CD4-positive, alpha-beta T cell (primary cell): ENCODE measurements at regions not wholly inside any gene's neighbourhood (a gene's known extent, or its start where the extent isn't known, plus 50 kb on each side); places are given as distances from the start of the nearest gene placed in this dataset.

ENCODE experiments used
- ATAC-seq: fragments of 200-7000 bp; cut with Tn5 transposase; one replicate; pipeline ENCODE4 v1.10.0; 2022; ENCODE audit warnings: mild to moderate bottlenecking; ENCODE audit not compliant: poor library complexity
- CTCF ChIA-PET: fragments of 350-600 bp; sonication (Branson Sonifier 250); formaldehyde crosslinking; loops from one replicate; lab custom pipeline; 2021; ENCODE audit warnings: antibody characterized with exemption, inconsistent platforms; lab: Charles Lee
- POLR2A ChIA-PET: fragments of 350-600 bp; sonication (Branson Sonifier 250); formaldehyde crosslinking; loops from one replicate; lab custom pipeline; 2021; ENCODE audit warnings: antibody characterized with exemption, inconsistent platforms; lab: Charles Lee
- DNase-seq, 14 experiments: peaks; one replicate each; pipeline ENCODE4 v3.0.0-alpha.2; 2013 to 2020; ENCODE audit warnings: mixed read lengths in 2 of 14
- H3K27ac ChIP-seq, 2 donors: one replicate each; pipeline versions ENCODE4 v1.5.1 to v1.7.0; 2013; ENCODE audit warnings: low read length in 2 of 2, low read depth in 1 of 2, mild to moderate bottlenecking in 1 of 2
- H3K27me3 ChIP-seq, 2 experiments: 1 replicate in 1 of 2; 2 replicates in 1 of 2; pipeline versions ENCODE4 v1.6.1 to v1.7.0; 2013; ENCODE audit warnings: low read length in 2 of 2, control low read depth in 1 of 2, mild to moderate bottlenecking in 1 of 2, moderate library complexity in 1 of 2; ENCODE audit not compliant: insufficient read depth in 2 of 2, control insufficient read depth in 1 of 2
- H3K36me3 ChIP-seq: one replicate; pipeline ENCODE4 v1.6.1; 2013; ENCODE audit warnings: low read length, control low read depth; ENCODE audit not compliant: insufficient read depth
- H3K4me1 ChIP-seq: one replicate; pipeline ENCODE4 v1.6.1; 2013; ENCODE audit warnings: low read length, control low read depth; ENCODE audit not compliant: insufficient read depth
- H3K4me3 ChIP-seq: one replicate; pipeline ENCODE4 v1.5.1; 2013; ENCODE audit warnings: mild to moderate bottlenecking, low read length, moderate library complexity
- H3K9me3 ChIP-seq, 2 experiments: 1 replicate in 1 of 2; 2 replicates in 1 of 2; pipeline versions ENCODE4 v1.6.1 to v1.7.0; 2013; ENCODE audit warnings: low read length in 2 of 2, mild to moderate bottlenecking in 2 of 2, control low read depth in 1 of 2, moderate library complexity in 1 of 2; ENCODE audit not compliant: control insufficient read depth in 1 of 2, insufficient read depth in 1 of 2
- H3K27ac Mint-ChIP-seq: one replicate; pipeline ENCODE4 v1.8.0; 2020; ENCODE audit warnings: mixed read lengths
- H3K27me3 Mint-ChIP-seq: one replicate; pipeline ENCODE4 v1.8.0; 2021; ENCODE audit warnings: mixed read lengths
- H3K36me3 Mint-ChIP-seq: one replicate; pipeline ENCODE4 v1.8.0; 2021; ENCODE audit warnings: low read depth, mixed read lengths
- H3K4me1 Mint-ChIP-seq: one replicate; pipeline ENCODE4 v1.8.0; 2021; ENCODE audit warnings: low read depth, mixed read lengths
- H3K4me3 Mint-ChIP-seq: one replicate; pipeline ENCODE4 v1.8.0; 2020; ENCODE audit warnings: mild to moderate bottlenecking, mixed read lengths
- H3K9me3 Mint-ChIP-seq: one replicate; pipeline ENCODE4 v1.8.0; 2020; ENCODE audit warnings: mixed read lengths
- intact Hi-C, 2 experiments: fragments of 100-400 bp; cut with DNase I in 1 of 2; cut with micrococcal nuclease in 1 of 2; formaldehyde crosslinking; loops; one replicate each; pipeline versions ENCODE4 v1.15.1 to v1.9.0; 2023 to 2025; cut with DNase I, micrococcal nuclease
- TF ChIP-seq, protein P1 (sequence below): fragments of 200-600 bp; IDR thresholded peaks from one replicate; pipeline ENCODE4 v1.8.0; 2022; ENCODE audit warnings: antibody characterized with exemption, mild to moderate bottlenecking

DNA sequence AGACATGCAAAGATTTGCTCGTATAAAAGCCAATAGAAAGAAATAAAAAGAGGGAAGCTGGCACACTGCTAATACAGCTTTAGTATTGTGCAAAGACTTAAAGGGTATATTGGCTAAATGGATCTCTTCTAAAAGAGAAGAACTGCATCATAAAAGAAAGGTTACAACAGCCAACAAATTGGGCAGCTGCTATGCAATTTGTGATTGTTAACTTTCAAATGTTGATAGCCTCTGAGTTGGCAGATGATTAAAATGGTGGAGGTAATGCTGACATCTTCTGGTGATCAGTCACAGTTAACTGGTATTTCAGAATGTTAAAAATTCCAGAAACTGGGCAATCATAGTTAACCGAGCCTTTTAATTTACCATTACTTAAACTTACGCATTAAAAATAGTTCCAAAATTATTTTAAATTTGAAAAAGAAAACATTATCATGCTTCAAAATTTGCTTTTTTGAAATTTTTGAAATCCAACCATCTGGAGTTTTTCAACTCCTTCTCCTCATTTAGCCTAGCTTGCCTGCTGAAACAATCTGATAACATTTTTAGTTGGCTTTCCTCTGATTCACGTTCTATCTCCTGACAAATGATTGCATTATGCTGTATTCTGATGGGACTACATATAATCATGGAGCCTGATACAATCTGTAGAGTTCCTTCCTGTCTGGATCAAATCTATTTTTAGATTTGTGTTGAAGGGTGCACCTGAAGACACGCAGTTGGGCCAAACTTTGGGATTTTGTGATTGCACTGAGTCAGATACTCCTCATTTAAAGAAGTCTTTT is 144.0 kb upstream of the PDZRN3 start:
- CTCF ChIA-PET: no interaction called here
- H3K9me3 ChIP-seq: no peaks in the 10 kb centered on the region
- intact Hi-C loops: no loop called here
- POLR2A ChIA-PET: no interaction called here
- no peak overlapping the region for H3K4me3 Mint-ChIP-seq
- ATAC-seq (no peak), DNase-seq (no peak)
- no peak overlapping the region for H3K27ac Mint-ChIP-seq
- no peaks in the 10 kb centered on the region for H3K36me3 ChIP-seq
- H3K4me3 ChIP-seq: no peak overlapping the region
- TF ChIP-seq, protein P1, sequence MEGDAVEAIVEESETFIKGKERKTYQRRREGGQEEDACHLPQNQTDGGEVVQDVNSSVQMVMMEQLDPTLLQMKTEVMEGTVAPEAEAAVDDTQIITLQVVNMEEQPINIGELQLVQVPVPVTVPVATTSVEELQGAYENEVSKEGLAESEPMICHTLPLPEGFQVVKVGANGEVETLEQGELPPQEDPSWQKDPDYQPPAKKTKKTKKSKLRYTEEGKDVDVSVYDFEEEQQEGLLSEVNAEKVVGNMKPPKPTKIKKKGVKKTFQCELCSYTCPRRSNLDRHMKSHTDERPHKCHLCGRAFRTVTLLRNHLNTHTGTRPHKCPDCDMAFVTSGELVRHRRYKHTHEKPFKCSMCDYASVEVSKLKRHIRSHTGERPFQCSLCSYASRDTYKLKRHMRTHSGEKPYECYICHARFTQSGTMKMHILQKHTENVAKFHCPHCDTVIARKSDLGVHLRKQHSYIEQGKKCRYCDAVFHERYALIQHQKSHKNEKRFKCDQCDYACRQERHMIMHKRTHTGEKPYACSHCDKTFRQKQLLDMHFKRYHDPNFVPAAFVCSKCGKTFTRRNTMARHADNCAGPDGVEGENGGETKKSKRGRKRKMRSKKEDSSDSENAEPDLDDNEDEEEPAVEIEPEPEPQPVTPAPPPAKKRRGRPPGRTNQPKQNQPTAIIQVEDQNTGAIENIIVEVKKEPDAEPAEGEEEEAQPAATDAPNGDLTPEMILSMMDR: no peak
- H3K27me3 ChIP-seq: no peaks in the 10 kb centered on the region
- H3K27me3 Mint-ChIP-seq: no peaks in the 10 kb centered on the region
- H3K4me1 Mint-ChIP-seq: no peaks in the 10 kb centered on the region
- no peak overlapping the region for H3K27ac ChIP-seq
- H3K36me3 Mint-ChIP-seq: no peaks in the 10 kb centered on the region
- peaks cover 7% of the 10 kb centered on the region for H3K9me3 Mint-ChIP-seq
- no peaks in the 10 kb centered on the region for H3K4me1 ChIP-seq

GRCh38 chr3:73766599-73767381 is 142.0 kb upstream of the PDZRN3 start:
- ATAC-seq: no peak
- peaks cover 4% of the 10 kb centered on the region for H3K9me3 Mint-ChIP-seq
- Histone ChIP-seq H3K4me1 (no peaks in the 10 kb centered on the region), H3K4me3 (no peak overlapping the region), H3K27ac (no peak overlapping the region), H3K36me3 (no peaks in the 10 kb centered on the region), H3K9me3 (no peaks in the 10 kb centered on the region), H3K27me3 (no peaks in the 10 kb centered on the region)
- H3K4me3 Mint-ChIP-seq: no peak overlapping the region
- ChIA-PET POLR2A (no interaction called here), CTCF (no interaction called here)
- intact Hi-C loops: no loop called here
- no peaks in the 10 kb centered on the region for H3K4me1 Mint-ChIP-seq
- H3K27ac Mint-ChIP-seq: no peak overlapping the region
- TF ChIP-seq, protein P1: no peak
- DNase-seq: no peak
- no peaks in the 10 kb centered on the region for H3K27me3 Mint-ChIP-seq
- no peaks in the 10 kb centered on the region for H3K36me3 Mint-ChIP-seq

DNA sequence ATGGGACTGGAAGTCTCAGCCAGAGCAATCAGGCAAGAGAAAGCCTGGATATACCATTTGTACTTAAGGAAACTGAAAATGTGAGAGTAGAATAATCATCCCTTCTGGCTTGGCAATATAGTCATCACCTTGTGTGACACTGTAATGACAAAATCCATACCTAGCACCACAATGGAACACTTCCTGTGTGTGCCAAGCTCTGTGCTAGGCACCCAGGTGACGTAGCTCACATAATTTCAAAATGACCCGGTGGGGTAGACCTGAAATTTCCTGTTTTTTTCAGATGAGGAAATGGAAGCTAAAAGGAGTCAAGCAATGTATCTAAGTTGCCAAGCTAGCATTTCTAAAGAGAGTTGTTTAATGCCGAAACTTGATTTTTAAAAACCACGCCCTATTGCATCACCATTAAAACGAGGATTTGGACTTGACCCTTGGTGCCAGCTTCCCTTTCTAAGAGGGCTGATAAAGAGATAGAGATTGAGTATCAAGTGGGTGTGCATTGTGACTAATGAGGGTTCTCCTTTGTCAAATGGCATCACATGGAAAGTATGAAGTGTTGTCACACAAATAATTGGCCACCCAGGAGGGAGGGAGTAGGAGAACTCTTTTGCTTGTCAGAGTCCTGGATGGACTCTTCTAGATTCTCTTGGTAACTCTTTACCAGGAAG is 141.3 kb upstream of the PDZRN3 start:
- Mint-ChIP-seq H3K36me3 (no peaks in the 10 kb centered on the region), H3K4me3 (no peak overlapping the region), H3K27ac (no peak overlapping the region), H3K4me1 (no peaks in the 10 kb centered on the region), H3K27me3 (no peaks in the 10 kb centered on the region), H3K9me3 (peaks cover 4% of the 10 kb centered on the region)
- intact Hi-C loops: no loop called here
- no peaks in the 10 kb centered on the region for H3K27me3 ChIP-seq
- DNase-seq (peak in 1 of 14 experiments; percentile 1), ATAC-seq (no peak)
- no peak overlapping the region for H3K27ac ChIP-seq
- H3K9me3 ChIP-seq: peaks cover 0 to 4% of the 10 kb centered on the region in 2 experiments
- TF ChIP-seq, protein P1: no peak
- no peaks in the 10 kb centered on the region for H3K36me3 ChIP-seq
- no peak overlapping the region for H3K4me3 ChIP-seq
- H3K4me1 ChIP-seq: no peaks in the 10 kb centered on the region
- ChIA-PET POLR2A (no interaction called here), CTCF (no interaction called here)
